Left ventricle myocardium inferior (tissue), 1 donor: ENCODE measurements at regions not wholly inside any gene's neighbourhood (a gene's known extent, or its start where the extent isn't known, plus 50 kb on each side); places are given as distances from the start of the nearest gene placed in this dataset.

ENCODE experiments used
- DNase-seq: peaks from one replicate; pipeline ENCODE4 v3.0.0-alpha.2; 2020
- H3K27ac ChIP-seq: fragments of 200-600 bp; replicated peaks from 2 replicates; pipeline ENCODE4 v1.8.0; 2021
- H3K27me3 ChIP-seq: fragments of 200-600 bp; 2 replicates; pipeline ENCODE4 v1.8.0; 2021; ENCODE audit warnings: low read depth
- H3K36me3 ChIP-seq: fragments of 200-600 bp; 2 replicates; pipeline ENCODE4 v1.8.0; 2021
- H3K4me1 ChIP-seq: fragments of 200-600 bp; 2 replicates; pipeline ENCODE4 v1.8.0; 2021
- H3K4me3 ChIP-seq: fragments of 200-600 bp; 2 replicates; pipeline ENCODE4 v1.8.0; 2021; ENCODE audit warnings: mild to moderate bottlenecking, moderate library complexity
- H3K9me3 ChIP-seq: fragments of 200-600 bp; replicated peaks from 2 replicates; pipeline ENCODE4 v1.8.0; 2021
- intact Hi-C: fragments of 100-400 bp; cut with micrococcal nuclease; formaldehyde crosslinking; loops from one replicate; pipeline ENCODE4 v1.11.0; 2022
- TF ChIP-seq, protein P1 (sequence below): fragments of 200-600 bp; IDR thresholded peaks from 2 replicates; pipeline ENCODE4 v1.8.0; 2021; ENCODE audit warnings: antibody characterized with exemption, mild to moderate bottlenecking, borderline replicate concordance
- donor health status: DM: no; HTN: yes; CAD: no; lungs with severe emphysema.

DNA sequence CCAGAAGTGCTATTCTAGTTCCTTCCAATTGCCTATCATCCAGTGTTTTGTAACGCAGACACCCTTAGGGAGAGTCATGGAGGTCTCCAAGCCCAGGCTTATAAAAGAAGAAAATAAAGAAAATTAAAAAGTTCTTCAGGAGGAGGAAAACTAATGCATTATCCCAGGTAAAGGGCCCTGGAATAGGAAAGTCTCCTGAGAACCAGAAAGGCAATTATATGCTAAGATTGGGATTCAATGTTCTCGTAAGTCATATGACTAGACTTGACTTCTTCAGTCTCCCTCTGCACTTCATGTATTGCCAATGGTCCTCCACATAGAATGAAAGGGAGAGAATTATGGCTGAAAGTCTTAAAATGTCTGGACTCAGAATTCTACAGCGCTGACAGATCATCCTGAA lies 154.4 kb upstream of the STK32A start:
- Histone ChIP-seq H3K4me3 (no peak overlapping the region), H3K4me1 (no peaks in the 10 kb centered on the region), H3K36me3 (no peaks in the 10 kb centered on the region), H3K27ac (no peak overlapping the region), H3K9me3 (no peaks in the 10 kb centered on the region), H3K27me3 (no peaks in the 10 kb centered on the region)
- no peak for DNase-seq
- intact Hi-C loops: no loop called here
- TF ChIP-seq, protein P1, sequence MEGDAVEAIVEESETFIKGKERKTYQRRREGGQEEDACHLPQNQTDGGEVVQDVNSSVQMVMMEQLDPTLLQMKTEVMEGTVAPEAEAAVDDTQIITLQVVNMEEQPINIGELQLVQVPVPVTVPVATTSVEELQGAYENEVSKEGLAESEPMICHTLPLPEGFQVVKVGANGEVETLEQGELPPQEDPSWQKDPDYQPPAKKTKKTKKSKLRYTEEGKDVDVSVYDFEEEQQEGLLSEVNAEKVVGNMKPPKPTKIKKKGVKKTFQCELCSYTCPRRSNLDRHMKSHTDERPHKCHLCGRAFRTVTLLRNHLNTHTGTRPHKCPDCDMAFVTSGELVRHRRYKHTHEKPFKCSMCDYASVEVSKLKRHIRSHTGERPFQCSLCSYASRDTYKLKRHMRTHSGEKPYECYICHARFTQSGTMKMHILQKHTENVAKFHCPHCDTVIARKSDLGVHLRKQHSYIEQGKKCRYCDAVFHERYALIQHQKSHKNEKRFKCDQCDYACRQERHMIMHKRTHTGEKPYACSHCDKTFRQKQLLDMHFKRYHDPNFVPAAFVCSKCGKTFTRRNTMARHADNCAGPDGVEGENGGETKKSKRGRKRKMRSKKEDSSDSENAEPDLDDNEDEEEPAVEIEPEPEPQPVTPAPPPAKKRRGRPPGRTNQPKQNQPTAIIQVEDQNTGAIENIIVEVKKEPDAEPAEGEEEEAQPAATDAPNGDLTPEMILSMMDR: no peak

GRCh38 chr5:147081311-147081764 lies 153.5 kb upstream of the STK32A start:
- no peak for DNase-seq
- Histone ChIP-seq H3K4me3 (no peak overlapping the region), H3K4me1 (no peaks in the 10 kb centered on the region), H3K9me3 (no peaks in the 10 kb centered on the region), H3K36me3 (no peaks in the 10 kb centered on the region), H3K27ac (no peak overlapping the region), H3K27me3 (no peaks in the 10 kb centered on the region)
- intact Hi-C loops: no loop called here
- TF ChIP-seq, protein P1: no peak

GRCh38 chr5:147084702-147085101 lies 150.1 kb upstream of the STK32A start:
- intact Hi-C loops: no loop called here

DNA sequence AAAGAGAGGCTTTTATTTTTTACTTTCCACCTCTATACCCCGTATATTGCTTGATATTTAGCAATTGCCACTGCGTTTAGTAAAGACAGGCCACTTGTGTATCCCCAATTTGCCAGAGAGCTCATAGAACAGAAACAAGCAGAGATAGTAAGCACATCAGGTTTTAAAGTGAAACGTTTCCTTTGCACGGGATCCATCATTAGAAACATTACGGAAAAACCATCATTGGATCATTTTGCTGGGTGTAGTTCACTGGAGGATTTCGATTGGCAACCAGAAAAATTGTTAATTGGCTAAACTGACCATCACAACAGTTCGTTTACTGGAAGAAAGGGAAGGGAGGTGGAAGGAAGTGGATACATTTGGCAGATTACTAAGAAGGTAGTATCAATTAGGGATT lies 149.4 kb upstream of the STK32A start:
- no peak overlapping the region for H3K27ac ChIP-seq
- no peaks in the 10 kb centered on the region for H3K4me1 ChIP-seq
- H3K9me3 ChIP-seq: no peaks in the 10 kb centered on the region
- H3K4me3 ChIP-seq: no peak overlapping the region
- intact Hi-C loops: no loop called here
- no peaks in the 10 kb centered on the region for H3K27me3 ChIP-seq
- no peak for DNase-seq
- H3K36me3 ChIP-seq: no peaks in the 10 kb centered on the region
- TF ChIP-seq, protein P1: no peak

More at GRCh38 chr5:147084702-147085101, 150.1 kb upstream of the STK32A start:
- H3K4me1 ChIP-seq: no peaks in the 10 kb centered on the region
- no peaks in the 10 kb centered on the region for H3K27me3 ChIP-seq
- no peaks in the 10 kb centered on the region for H3K9me3 ChIP-seq
- TF ChIP-seq, protein P1: no peak
- no peak overlapping the region for H3K27ac ChIP-seq
- DNase-seq: no peak
- H3K4me3 ChIP-seq: no peak overlapping the region
- H3K36me3 ChIP-seq: no peaks in the 10 kb centered on the region

GRCh38 chr5:147092044-147092443 lies 142.8 kb upstream of the STK32A start:
- Histone ChIP-seq H3K36me3 (no peaks in the 10 kb centered on the region), H3K4me1 (no peaks in the 10 kb centered on the region), H3K4me3 (no peak overlapping the region), H3K27me3 (peaks cover 32% of the 10 kb centered on the region), H3K9me3 (no peaks in the 10 kb centered on the region), H3K27ac (no peak overlapping the region)
- intact Hi-C loops: no loop called here
- no peak for DNase-seq
- TF ChIP-seq, protein P1: no peak

DNA sequence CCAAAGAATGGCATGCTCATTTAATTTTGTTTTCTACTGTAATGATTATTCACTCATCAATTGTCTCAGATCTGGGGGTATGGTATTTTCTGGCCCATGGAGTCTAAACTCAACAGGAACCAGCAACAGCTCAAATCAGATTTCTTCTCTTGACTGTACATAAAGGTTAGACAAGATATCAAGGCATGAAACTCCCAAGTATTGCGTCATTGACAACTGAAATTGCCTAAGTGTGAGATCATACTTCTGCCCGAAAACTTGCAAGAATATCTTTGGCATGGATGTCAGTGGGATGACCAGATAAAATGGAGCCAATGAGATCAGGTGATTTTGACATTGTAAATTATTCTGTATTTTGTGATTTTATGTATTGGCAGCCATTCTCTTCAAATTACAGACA lies 141.7 kb upstream of the STK32A start:
- no peak for DNase-seq
- intact Hi-C loops: no loop called here
- TF ChIP-seq, protein P1: no peak

More for the DNA sequence above, 141.7 kb upstream of the STK32A start:
- no peaks in the 10 kb centered on the region for H3K36me3 ChIP-seq
- no peak overlapping the region for H3K4me3 ChIP-seq
- H3K9me3 ChIP-seq: no peaks in the 10 kb centered on the region
- H3K4me1 ChIP-seq: peaks cover 3% of the 10 kb centered on the region
- H3K27me3 ChIP-seq: peaks cover 32% of the 10 kb centered on the region
- H3K27ac ChIP-seq: no peak overlapping the region
